Endothelial cell of umbilical vein (primary cell): ENCODE measurements at regions not wholly inside any gene's neighbourhood (a gene's known extent, or its start where the extent isn't known, plus 50 kb on each side); places are given as distances from the start of the nearest gene placed in this dataset.

Experiments
- EZH2 ChIP-seq: IDR thresholded peaks from 2 replicates; pipeline ENCODE4 v1.6.1; 2012; ENCODE audit warnings: borderline replicate concordance, low read depth, mild to moderate bottlenecking, moderate library complexity, low read length, inconsistent platforms; ENCODE audit not compliant: severe bottlenecking
- JUN ChIP-seq: IDR thresholded peaks from 2 replicates; pipeline ENCODE4 v1.6.1; 2011; ENCODE audit warnings: borderline replicate concordance, low read depth; ENCODE audit not compliant: insufficient read length, insufficient read depth
- POLR2A ChIP-seq: IDR thresholded peaks from 2 replicates; pipeline ENCODE4 v1.6.1; 2012; ENCODE audit warnings: low read depth, mild to moderate bottlenecking, control low read depth, low read length
- POLR2AphosphoS5 ChIP-seq: IDR thresholded peaks from 2 replicates; pipeline ENCODE4 v1.6.1; 2012; ENCODE audit warnings: low read depth, mild to moderate bottlenecking, control low read depth, low read length, moderate library complexity; ENCODE audit not compliant: insufficient read depth
- TF ChIP-seq, protein P1 (sequence below), 2 donors: IDR thresholded peaks; 1 replicate in 1 of 2; 2 replicates in 1 of 2; pipeline ENCODE4 v1.5.1; 2011; ENCODE audit warnings: low read length in 2 of 2, mild to moderate bottlenecking in 2 of 2, moderate library complexity in 2 of 2, control low read depth in 1 of 2, inconsistent platforms in 1 of 2, low read depth in 1 of 2; ENCODE audit not compliant: insufficient read depth in 1 of 2; ENCODE audit errors: extremely low read depth in 1 of 2
- TF ChIP-seq, protein P2 (sequence below): IDR thresholded peaks from 2 replicates; pipeline ENCODE4 v1.6.1; 2011; ENCODE audit not compliant: insufficient read depth, insufficient read length

DNA sequence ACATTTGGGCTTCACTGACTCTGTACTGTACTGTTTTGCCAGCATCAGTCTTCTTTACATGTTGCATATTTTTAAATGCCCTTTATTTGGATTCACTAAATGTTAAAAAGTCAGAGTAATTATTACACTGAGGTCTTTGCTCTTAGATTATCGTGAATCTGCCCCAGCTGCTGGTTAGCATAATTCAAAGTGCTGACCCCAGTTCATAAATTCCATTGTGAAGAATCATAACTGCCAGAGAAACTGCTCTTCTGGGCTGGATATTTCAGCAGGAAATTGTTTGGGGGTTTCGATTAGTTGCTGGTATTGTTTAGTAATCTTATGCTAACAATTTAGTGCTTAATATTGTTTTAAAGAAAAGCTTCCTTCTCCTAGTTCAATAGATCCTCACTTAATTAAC, 682.1 kb upstream of the MAP3K7 start:
- TF ChIP-seq, protein P1, sequence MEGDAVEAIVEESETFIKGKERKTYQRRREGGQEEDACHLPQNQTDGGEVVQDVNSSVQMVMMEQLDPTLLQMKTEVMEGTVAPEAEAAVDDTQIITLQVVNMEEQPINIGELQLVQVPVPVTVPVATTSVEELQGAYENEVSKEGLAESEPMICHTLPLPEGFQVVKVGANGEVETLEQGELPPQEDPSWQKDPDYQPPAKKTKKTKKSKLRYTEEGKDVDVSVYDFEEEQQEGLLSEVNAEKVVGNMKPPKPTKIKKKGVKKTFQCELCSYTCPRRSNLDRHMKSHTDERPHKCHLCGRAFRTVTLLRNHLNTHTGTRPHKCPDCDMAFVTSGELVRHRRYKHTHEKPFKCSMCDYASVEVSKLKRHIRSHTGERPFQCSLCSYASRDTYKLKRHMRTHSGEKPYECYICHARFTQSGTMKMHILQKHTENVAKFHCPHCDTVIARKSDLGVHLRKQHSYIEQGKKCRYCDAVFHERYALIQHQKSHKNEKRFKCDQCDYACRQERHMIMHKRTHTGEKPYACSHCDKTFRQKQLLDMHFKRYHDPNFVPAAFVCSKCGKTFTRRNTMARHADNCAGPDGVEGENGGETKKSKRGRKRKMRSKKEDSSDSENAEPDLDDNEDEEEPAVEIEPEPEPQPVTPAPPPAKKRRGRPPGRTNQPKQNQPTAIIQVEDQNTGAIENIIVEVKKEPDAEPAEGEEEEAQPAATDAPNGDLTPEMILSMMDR (IDR thresholded peaks at IDR 0.05; ENCODE audit: extremely low read depth in 1 of 2, insufficient read depth in 1 of 2, low read depth in 1 of 2, low read length in 2 of 2) = no peak
- TF ChIP-seq, protein P2, sequence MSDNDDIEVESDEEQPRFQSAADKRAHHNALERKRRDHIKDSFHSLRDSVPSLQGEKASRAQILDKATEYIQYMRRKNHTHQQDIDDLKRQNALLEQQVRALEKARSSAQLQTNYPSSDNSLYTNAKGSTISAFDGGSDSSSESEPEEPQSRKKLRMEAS = no peak
- no peak for TF ChIP-seq POLR2A
- TF ChIP-seq POLR2AphosphoS5 = no peak
- TF ChIP-seq EZH2 = no peak
- no peak for TF ChIP-seq JUN
